Hippocampal formation (tissue), 2 donors: ENCODE measurements at regions not wholly inside any gene's neighbourhood (a gene's known extent, or its start where the extent isn't known, plus 50 kb on each side); places are given as distances from the start of the nearest gene placed in this dataset.
"Not testable (repeated sequence)": the region's sequence is repeated elsewhere in the genome, so short reads cannot be mapped to it uniquely, and the experiment has no call there.

Experiments used
- DNase-seq, 2 donors: peaks; one replicate each; lab custom pipeline; 2025; lab: John Stamatoyannopoulos, UW

DNA sequence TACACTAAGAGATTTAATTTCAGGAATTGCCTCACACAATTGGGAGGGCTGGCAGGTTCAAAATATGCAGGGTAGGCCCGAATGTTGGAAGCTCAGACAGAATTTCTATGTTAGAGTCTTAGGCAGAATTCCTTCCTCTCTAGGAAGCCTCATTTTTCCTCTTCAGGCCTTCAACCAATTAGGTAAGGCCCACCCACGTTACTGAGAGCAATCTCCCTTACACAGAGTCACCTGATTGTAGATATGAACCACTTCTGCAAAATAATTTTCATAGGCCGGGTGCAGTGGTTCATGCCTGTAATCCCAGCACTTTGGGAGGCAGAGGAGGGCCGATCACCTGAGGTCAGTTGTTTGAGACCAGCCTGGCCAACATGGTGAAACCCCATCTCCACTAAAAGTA, 50.2 kb upstream of the HIVEP1 start:
- DNase-seq = no peak

DNA sequence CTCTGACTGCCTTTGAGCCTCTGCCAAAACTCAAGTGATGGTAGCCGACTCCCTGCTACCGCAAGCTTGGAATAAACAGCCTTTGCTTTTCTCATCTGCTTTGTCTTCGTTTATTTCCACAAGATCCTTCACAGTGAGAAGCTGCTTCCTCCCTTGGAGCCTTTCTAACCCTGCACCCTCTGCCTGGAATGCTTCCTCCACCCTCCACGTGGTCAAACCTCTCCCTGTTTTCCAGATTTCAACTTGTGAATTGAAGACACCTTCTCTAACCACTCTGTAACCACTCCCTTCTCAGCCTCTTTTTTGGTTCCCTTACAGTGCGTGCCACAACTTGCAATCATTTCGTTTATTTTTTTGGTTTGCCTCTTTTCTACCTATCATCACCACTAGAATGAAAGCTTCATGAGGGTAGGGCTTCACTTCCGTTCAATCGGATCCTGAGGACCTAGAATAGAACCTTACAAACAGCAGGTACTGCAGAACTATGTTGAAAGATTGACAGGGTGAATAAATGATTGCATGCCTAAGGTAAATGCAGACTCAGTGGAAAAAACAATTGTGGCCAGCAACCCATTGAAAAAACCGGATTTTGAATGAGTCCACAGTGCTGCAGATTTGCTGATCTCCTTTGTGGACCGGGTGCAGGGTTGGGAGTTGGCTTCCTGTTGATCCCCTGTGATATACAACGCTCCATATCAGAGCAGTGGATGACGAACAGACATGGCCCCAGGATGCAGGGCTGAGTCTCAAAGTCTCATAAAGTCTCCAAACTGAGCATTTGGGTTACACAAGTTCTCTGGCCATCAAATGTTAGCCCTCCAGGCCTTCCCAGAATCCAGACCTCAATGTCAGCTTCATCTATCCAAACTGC, 51.0 kb upstream of the HIVEP1 start:
- DNase-seq = no peak

DNA sequence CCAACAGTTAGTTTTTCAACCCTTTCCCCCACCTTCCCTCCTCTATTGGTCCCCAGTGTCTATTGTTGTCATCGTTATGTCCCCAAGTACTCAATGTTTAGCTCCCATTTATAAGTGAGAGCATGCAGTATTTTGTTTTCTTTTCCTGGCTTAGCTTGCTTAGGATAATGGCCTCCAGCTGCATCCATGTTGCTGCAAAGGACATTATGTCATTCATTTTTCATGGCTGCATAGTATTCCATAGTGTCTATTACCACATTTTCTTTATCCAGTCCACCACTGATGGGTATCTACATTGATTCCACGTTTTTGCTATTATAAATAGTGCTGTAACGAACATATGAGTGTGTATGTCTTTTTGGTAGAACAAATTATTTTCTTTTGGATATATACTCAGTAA, 55.3 kb upstream of the HIVEP1 start:
- DNase-seq = no peak

DNA sequence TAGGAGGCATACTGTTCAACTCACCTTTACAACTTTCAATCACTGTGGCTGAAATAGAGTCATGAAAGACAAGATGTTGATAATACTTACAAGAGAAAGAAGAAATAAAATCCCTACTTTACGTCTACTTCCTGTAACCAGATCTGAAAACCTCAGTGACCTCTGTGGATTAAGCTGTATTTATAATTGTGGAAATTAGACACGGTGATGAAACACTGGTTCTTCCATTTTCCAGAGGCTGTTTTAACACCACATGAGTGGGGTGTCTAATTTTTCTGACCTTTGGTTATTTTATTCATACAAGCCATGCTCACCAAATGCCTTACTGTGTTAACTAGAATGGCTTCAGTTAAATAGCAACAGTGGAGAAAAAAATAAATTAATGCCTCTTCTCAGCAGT, 58.5 kb upstream of the HIVEP1 start:
- no peak for DNase-seq

DNA sequence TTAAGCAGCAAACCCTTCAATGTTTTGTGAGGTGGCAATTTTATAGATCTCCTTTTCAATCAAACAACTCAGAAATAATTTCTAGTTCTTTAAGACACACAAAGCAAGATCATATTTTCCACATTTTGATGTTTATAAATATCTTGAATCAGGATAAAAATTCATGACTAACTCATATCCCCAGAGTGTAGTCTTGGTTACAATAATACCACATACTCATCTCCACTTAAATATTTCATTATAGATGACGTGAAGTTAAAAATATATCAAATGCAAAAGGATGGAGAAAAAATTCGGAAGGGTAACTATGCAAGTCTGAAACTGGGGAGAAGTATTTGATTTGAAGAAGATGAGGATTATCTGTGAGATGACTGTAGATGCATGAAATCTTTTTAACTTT, 59.8 kb upstream of the HIVEP1 start:
- no peak for DNase-seq

DNA sequence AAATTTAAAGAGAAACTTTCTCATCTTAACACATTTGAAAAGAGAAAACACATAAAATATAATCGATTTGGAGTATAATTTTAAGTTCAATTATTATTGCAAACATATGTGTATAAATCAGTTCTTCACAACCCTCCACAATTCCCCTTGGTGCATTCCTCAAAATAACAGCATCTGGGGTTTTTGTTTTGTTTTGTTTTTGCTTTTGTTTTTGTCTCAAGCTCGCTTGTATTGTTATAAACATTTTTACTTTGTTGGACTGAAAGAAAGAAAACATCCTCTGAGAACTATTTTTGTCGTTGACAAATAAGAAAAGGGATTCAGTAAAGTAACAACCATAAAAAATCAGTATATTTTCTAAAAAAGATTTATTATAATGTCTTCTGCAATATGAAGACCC, 60.2 kb upstream of the HIVEP1 start:
- DNase-seq = no peak

DNA sequence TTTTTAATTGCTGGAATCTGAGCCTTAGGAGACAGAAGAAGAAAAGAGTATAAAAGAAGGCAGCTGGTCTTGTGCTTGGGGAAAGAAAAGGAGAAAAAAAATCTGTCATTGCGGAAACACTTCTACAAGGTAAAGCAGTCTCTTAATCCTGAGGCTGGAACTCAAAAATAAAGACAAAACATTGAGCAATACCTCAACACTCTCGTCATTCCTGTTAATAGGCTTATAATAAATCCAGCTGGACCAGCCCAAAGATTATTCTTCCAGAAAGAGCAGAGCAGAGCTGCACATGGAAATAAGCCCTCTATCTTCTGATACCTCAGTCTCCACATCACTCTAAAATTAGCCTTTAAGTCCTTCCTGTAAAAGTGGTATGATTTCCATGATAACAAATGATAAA, 62.0 kb upstream of the HIVEP1 start:
- no peak for DNase-seq

DNA sequence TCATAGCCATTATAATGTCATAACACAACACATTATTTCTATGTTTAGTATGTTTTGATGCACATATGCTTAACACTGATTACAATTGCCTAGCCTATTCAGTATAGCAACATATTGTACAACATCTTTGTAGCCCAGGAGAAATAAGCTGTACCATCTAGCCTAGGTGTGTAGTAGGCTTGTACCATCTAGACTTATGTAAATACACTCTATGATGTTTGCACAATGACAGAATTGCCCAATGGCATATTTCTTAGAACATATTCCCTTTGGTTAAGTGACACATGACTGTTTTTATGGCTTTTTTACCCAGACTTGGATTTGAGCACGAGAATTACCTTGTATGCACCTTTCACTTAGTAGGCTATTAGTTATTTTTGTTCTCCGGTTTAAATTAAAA, 64.5 kb upstream of the HIVEP1 start:
- DNase-seq = no peak

DNA sequence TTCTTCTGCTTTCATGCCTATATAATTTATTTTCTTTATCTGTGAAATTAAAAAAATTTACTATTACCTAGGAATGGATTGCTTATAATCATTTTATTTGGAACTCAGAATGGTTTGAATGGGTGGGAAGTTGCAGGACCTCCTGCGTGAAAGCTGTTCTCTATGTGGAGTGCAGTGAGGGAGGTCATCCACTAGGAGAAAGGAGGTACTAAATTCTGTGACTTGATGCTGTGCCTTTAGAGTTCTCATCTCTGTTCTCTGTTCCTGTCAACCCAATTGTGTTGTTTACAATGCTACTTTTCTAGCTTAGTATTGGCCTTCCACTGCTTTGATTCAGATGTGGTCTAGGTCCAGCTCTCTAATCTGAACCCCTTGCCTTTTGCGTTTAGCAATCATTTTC, 65.0 kb upstream of the HIVEP1 start:
- no peak for DNase-seq

DNA sequence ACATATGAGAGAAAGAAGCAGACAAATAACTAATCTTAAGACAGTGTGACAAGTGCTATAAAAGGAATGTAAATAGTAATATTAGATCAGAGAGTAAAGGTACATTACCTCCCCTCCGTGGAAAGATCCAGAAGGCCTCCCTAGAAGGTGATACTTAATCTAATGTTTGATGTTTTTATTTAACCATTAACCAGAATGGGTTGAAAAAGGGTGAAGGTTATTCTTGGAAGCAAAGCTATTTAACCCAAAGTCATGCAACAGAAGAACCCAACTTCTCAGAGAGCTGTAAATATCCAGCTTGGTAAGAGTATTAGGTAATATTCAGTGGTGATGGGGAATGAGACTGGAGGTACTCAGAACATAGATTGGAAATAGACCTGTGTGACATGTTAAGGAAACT, 68.0 kb upstream of the HIVEP1 start:
- no peak for DNase-seq

DNA sequence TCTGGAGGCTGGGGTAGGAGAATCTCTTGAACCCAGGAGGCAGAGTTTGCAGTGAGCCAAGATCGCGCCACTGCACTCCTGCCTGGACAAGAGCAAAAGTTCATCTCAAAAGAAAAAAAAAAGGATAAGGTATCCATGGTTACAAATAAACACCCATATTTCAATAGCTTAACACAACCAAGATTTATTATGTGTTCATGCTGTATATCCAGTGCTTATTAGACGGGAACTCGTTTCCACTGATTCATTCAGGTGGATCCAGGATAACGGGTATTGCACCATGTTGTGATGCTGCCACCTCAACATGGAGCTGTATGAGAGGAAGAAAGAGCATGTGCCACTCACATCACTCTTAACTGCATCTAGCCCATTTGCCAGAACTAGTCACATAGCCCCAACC, 69.1 kb upstream of the HIVEP1 start:
- no peak for DNase-seq

DNA sequence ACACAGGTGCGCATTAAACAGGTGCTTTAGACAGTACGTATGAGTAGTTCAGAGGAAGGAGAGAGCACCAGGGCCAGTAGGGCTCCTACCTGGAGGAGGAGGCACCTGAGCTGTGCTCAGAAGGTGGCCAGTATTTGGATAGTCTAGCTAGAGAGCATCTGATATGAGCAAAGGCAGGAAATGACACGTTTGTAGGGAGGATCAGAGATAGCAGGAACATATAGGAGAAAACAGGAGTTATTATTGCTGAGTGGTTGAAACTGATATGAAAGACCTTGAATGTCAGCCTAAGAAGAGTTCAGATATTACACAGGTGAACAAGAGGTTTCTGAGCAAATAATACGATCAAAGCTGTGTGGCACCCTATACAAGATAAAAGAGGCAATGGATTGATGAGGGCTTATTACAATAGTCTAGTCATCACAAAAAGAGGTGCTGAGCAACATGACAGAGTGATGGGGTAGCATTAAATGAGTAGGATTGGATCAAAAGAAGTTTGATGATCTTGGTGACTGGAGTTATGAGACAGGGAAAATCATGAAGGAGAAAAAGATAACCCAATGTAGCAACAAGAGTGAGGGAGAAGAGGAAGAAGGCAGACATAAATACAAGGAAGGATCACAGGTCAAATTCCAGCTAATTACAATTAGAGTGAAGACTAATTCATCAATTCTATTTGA, 69.8 kb upstream of the HIVEP1 start:
- no peak for DNase-seq

DNA sequence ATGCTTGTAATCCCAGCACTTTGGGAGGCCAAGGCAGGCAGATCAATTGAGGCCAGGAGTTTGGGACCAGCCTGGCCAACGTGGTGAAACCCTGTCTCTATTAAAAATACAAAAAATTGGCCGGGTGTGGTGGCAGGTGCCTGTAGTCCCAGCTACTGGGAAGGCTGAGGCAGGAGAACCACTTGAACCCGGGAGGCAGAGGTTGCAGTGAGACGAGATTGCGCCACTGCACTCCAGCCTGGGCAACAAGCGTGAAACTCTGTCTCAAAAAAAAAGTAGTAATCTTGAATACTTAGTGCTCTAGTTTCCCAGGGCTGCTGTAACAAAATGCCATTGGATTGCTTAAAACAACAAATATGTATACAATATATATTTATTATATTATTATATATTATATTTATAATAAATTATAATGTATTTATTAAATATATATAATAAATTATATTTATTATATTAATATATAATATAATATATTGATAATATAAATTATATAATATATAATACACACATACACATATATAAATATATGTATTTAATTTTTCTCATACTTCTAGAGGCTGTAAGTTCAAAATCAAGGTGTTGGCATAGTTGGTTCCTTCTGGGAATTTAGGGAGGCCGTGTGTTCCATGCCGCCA, 71.5 kb upstream of the HIVEP1 start:
- not testable (repeated sequence) for DNase-seq

DNA sequence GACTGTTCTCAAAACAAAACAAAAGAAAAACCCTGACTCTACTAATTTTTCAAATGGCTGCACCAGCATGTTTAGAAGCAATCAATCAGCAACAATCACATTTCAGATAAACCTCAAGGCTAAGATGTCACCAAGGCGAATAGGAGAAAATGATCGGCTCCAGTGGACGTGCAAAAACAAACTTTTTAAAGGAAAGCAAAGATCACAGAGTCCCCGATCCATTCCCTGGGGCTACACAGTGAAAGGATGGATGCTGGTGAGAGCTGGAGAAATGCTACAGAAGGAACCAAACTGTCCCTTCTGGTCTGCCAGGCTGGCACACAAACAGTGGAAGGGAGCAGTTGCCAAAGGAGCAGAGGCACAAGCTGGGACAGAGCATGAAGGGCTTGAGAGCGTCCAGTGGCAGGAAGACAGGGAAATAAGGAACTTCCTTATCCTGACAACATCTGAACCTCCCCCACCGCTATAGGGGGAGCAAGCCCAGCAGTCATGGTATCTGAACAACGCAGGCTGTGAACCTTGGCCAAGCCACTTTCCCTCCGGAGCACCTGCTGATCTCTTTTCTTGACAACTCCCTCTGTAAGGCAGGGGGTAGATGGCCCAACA, 73.7 kb upstream of the HIVEP1 start:
- no peak for DNase-seq

DNA sequence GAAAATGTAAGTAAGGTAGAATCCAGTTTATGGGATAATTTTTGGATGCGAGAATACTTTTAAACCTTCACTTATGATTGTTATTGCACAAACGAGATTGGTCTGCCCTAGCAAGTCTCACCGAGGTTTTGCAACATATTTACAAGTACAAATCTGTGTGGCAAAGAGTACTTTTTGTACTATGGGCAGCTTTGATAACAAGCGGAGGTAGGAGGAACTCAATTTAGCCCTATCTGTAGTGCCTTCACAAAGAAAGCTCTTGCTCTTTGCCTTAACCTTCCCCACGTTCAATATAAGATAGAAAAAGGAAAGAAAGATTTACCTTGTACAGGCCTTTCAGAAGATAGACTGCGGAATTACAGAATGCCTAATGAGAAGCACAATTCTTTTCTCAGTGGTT, 77.5 kb upstream of the HIVEP1 start:
- no peak for DNase-seq

DNA sequence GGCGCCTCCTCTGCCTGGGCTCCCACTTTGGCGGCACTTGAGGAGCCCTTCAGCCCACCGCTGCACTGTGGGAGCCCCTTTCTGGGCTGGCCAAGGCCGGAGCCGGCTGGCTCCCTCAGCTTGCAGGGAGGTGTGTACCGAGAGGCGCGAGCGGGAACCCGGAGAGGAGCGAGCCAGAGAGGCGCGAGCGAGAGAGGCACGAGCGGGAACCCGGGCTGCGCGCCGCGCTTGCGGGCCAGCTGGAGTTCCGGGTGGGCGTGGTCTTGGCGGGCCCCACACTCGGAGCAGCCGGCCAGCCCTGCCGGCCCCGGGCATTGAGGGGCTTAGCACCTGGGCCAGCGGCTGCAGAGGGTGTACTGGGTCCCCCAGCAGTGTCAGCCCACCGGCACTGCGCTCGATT, 79.2 kb upstream of the HIVEP1 start:
- not testable (repeated sequence) for DNase-seq

DNA sequence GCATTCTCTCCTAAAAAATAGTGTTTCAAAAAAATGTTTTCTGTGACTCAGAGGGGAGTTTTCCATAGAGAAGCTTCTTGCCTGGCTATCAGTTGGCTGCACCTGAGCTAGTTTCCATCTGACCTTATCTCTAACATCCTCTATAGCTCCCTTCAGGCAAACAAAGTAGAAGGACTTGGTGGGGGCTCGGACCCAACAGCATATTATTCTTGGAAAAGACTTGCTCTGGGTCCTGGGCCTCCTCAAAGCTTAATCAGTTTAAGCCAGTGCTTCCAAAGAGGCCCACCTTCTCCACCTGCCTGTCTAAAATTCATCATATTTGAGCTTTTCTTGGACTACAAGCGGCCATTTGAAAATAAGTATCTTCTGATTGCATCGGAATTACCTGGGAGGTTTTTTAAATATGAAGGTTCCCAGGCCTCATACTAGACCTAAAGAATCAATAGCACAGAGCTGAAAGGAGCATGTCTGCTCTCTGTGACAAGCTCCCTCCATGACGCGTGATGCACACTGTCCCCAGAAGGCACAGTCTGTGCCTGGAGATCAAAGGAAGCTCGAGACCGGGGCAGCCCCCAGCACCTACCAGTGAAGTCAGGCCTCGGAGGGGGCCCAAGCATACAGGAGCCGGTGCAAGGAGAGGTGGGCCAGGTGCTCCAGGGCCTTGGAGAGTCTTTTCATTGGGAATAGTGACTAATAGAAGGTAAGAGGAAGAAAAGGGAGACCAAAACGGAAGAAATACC, 80.6 kb upstream of the HIVEP1 start:
- no peak for DNase-seq

DNA sequence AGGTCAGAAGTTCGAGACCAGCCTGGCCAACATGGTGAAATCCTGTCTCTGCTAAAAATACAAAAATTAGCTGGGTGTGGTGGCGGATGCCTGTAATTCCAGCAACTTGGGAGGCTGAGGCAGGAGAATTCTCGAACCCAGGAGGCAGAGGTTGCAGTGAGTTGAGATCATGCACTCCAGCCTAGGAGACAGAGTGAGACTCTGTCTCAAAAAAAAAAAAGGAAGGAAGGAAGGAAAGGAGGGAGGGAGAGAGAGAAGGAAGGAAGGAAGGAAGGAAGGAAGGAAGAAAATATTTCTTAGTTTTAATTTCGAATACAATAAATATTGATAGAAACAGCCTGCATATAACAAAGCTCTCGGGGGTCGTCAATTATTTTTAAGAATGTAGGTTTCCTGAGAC, 81.3 kb upstream of the HIVEP1 start:
- not testable (repeated sequence) for DNase-seq

DNA sequence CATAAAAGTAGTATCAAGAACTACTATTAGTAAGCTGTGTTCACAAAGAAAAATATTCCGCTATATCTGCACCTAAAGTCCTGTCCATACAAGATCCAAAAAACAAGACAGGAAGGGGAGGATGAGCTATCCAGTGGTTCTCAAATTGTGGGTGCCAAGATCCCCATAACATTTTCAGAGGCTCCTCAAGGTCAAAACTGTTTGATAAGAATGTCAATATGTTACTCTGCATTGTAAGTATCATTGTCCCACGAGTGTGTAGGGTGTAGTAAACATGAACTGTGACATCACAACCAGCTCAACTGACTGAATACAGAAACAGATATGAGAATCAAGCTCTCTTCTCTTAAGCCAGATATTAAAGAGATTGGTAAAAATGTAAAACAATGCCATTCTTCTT, 81.9 kb upstream of the HIVEP1 start:
- no peak for DNase-seq

DNA sequence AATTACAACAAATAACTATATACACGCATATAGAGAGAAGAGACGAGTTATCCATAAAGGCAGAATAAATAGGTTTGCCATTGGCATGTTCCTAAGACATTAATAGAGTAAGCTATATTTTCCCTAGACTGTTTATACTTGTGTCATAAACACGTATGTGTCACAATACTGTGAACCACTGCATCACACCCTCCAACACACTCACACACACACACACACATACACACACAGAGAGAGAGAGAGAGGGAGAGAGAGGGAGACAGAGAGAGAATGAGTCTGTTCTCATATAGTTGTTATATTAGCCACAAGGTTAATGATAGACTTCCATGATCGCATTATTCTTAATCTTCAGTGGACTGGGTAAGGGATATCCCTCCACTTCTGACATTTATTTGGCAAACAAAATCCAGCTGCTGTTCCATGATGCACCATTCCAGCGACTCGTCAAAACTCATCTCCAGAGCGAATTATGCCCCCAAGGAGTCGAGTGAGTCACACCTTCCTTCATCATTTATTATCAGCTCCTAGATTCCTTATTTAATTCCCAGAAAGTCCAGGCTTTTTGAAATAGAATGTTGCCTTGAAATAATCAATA, 82.8 kb upstream of the HIVEP1 start:
- no peak for DNase-seq

DNA sequence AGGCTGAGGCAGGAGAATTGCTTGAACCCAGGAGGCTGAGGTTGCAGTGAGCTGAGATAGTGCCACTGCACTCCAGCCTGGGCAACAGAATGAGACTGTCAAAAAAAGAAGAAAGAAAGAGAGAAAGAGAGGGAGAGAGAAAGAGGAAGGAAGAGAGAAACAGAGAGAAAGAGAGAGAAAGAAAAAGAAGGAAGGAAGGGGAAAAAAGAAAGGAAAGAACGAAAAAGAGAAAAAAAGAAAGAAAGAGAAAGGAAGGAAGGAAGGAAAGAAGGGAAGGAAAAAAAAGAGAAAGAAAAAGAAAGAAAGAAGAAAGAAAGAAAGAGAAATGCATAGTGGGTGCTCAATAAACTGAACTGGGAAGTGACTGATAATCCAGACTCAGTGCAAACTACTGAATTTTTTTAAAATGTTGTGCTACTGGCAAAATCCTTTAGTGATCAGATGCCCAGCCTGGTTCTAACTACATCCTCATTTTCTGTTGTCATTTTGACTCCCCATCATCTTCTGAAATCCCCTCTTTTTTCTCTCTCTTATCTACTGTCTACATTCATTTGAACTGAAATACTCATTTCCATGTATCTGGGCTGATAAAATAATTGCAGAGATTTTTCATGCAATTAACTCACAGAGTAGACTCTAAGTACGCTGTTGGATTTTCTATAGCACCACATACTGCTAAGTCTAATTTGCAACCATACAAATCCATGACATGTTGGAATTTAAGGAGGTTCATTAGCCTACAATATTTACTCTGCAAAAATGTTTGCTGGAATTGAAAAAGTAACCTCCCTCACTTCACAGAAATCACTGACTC, 85.3 kb upstream of the HIVEP1 start:
- no peak for DNase-seq
